HepG2 (cell line): ENCODE measurements at regions not wholly inside any gene's neighbourhood (a gene's known extent, or its start where the extent isn't known, plus 50 kb on each side); places are given as distances from the start of the nearest gene placed in this dataset.

ENCODE experiments used
- ATAC-seq: fragments of 200-7000 bp; cut with Tn5 transposase; 3 replicates; pipeline ENCODE4 v1.9.1; 2020; ENCODE audit warnings: mild to moderate bottlenecking, moderate library complexity
- BruUV-seq: library from RNA; stranded (reverse); fragments of 400-500 nt; replicated peaks from 2 replicates; lab custom pipeline; 2021; lab: Mats Ljungman, UMichigan
- CTCF ChIA-PET: fragments of 300-600 bp; formaldehyde crosslinking; extraction: SDS; loops from one replicate; lab custom pipeline; 2021; ENCODE audit warnings: low total read pairs, inconsistent platforms, low intra/inter-chr PET ratio; lab: Yijun Ruan, JAX
- POLR2A ChIA-PET: fragments of 350-600 bp; sonication (Branson Sonifier 250); formaldehyde crosslinking; loops from one replicate; lab custom pipeline; 2020; ENCODE audit warnings: antibody characterized with exemption, inconsistent platforms; lab: Yijun Ruan, JAX
- DNase-seq: peaks from one replicate; pipeline ENCODE4 v3.0.0-alpha.2; 2015; ENCODE audit warnings: low spot score
- FAIRE-seq: peaks from 3 replicates; lab custom pipeline; 2011; peaks lifted over from hg19 to GRCh38; lab: Jason Lieb, UNC
- H2AFZ ChIP-seq: one replicate; pipeline ENCODE4 v1.6.1; 2011; ENCODE audit warnings: low read length, inconsistent platforms
- H3K27ac ChIP-seq: fragments of 300-600 bp; 3 replicates; pipeline ENCODE4 v1.8.0; 2011; ENCODE audit warnings: mixed run types, mild to moderate bottlenecking, mixed read lengths, low read length, inconsistent platforms; ENCODE audit not compliant: insufficient read depth; ENCODE audit errors: extremely low read length
- H3K27me3 ChIP-seq, 2 experiments: fragments of 200-600 bp in 1 of 2; 2 replicates in 1 of 2; 3 replicates in 1 of 2; pipeline versions ENCODE4 v1.6.0 to v1.8.0; 2011; ENCODE audit warnings: low read length in 2 of 2, mild to moderate bottlenecking in 2 of 2, moderate library complexity in 2 of 2, inconsistent platforms in 1 of 2; ENCODE audit not compliant: insufficient read depth in 2 of 2, control insufficient read depth in 1 of 2
- H3K36me3 ChIP-seq, 2 experiments: fragments of 200-600 bp in 1 of 2; replicated peaks in 1 of 2; 2 replicates in 1 of 2; 3 replicates in 1 of 2; pipeline versions ENCODE4 v1.5.1 to v1.8.0; 2011; ENCODE audit warnings: low read length in 2 of 2, inconsistent platforms in 1 of 2; ENCODE audit not compliant: insufficient read depth in 2 of 2, control insufficient read depth in 1 of 2
- H3K4me1 ChIP-seq: 2 replicates; pipeline ENCODE4 v1.5.1; 2012; ENCODE audit warnings: low read length, inconsistent platforms; ENCODE audit not compliant: insufficient read depth
- H3K4me2 ChIP-seq: 2 replicates; pipeline ENCODE4 v1.6.0; 2011; ENCODE audit warnings: low read depth, low read length, inconsistent platforms
- H3K4me3 ChIP-seq, 3 experiments: fragments of 200-600 bp in 1 of 3; sonication (generic), shearing (Covaris generic) in 1 of 3; replicated peaks in 1 of 3; 2 replicates each; pipeline ENCODE4 v1.5.1; 2011 to 2016; ENCODE audit warnings: low read length in 3 of 3, inconsistent platforms in 2 of 3, low read depth in 2 of 3, mild to moderate bottlenecking in 2 of 3, control low read depth in 1 of 3, mixed read lengths in 1 of 3; ENCODE audit not compliant: insufficient read depth in 1 of 3
- H3K79me2 ChIP-seq: one replicate; pipeline ENCODE4 v1.6.1; 2011; ENCODE audit warnings: low read length, inconsistent platforms; ENCODE audit not compliant: insufficient read depth
- H3K9ac ChIP-seq: 2 replicates; pipeline ENCODE4 v1.6.0; 2011; ENCODE audit warnings: mild to moderate bottlenecking, low read depth, low read length, inconsistent platforms; ENCODE audit not compliant: insufficient read depth
- H3K9me3 ChIP-seq: 2 replicates; pipeline ENCODE4 v1.5.1; 2012; ENCODE audit warnings: mild to moderate bottlenecking, low read length
- H4K20me1 ChIP-seq: 2 replicates; pipeline ENCODE4 v1.6.0; 2011; ENCODE audit warnings: inconsistent platforms, mild to moderate bottlenecking, low read length, moderate library complexity; ENCODE audit not compliant: insufficient read depth
- ELF4 ChIP-seq: sonication (generic); formaldehyde crosslinking; IDR thresholded peaks from 2 replicates; pipeline ENCODE4 v1.5.0; 2020; ENCODE audit warnings: missing genetic modification reagents, mild to moderate bottlenecking, moderate library complexity, borderline replicate concordance
- GFI1 ChIP-seq: sonication (generic); formaldehyde crosslinking; IDR thresholded peaks from 2 replicates; pipeline ENCODE4 v1.5.0; 2020; ENCODE audit warnings: missing genetic modification reagents, mild to moderate bottlenecking, borderline replicate concordance
- YEATS4 ChIP-seq: sonication (generic); formaldehyde crosslinking; IDR thresholded peaks from 2 replicates; pipeline ENCODE4 v1.4.0; 2020; ENCODE audit warnings: missing genetic modification reagents, borderline replicate concordance
- ZBTB21 ChIP-seq: sonication (generic); formaldehyde crosslinking; IDR thresholded peaks from 2 replicates; pipeline ENCODE4 v1.4.0; 2020; ENCODE audit warnings: missing genetic modification reagents
- WGBS: methylation state at CpG from one replicate; pipeline ENCODE4 v1.1.6; 2017; ENCODE audit warnings: low lambda C conversion rate; 5-methylcytosine and 5-hydroxymethylcytosine counted together
- in situ Hi-C: cut with HindIII; loops from 2 replicates; pipeline ENCODE4 v1.10.0; 2017; ENCODE audit warnings: low pct_unique_long_range_greater_than_20kb; ENCODE audit not compliant: extremely low pct_ligation_motif_present
- intact Hi-C: fragments of 100-400 bp; cut with micrococcal nuclease; formaldehyde crosslinking; loops from one replicate; pipeline ENCODE4 v1.10.0; 2022; ENCODE audit not compliant: unreplicated experiment
- TF ChIP-seq, protein P1 (sequence below): sonication (generic); formaldehyde crosslinking; IDR thresholded peaks from 2 replicates; pipeline ENCODE4 v1.8.0; 2022; ENCODE audit warnings: missing genetic modification reagents, mild to moderate bottlenecking, borderline replicate concordance
- TF ChIP-seq, protein P2 (sequence below): sonication (generic); formaldehyde crosslinking; IDR thresholded peaks from 2 replicates; pipeline ENCODE4 v1.8.1; 2023; ENCODE audit warnings: missing genetic modification reagents, inconsistent platforms, borderline replicate concordance
- TF ChIP-seq, protein P3 (sequence below): sonication (generic); formaldehyde crosslinking; IDR thresholded peaks from 2 replicates; pipeline ENCODE4 v1.4.0; 2020; ENCODE audit warnings: mild to moderate bottlenecking, low read depth, missing genetic modification reagents

DNA sequence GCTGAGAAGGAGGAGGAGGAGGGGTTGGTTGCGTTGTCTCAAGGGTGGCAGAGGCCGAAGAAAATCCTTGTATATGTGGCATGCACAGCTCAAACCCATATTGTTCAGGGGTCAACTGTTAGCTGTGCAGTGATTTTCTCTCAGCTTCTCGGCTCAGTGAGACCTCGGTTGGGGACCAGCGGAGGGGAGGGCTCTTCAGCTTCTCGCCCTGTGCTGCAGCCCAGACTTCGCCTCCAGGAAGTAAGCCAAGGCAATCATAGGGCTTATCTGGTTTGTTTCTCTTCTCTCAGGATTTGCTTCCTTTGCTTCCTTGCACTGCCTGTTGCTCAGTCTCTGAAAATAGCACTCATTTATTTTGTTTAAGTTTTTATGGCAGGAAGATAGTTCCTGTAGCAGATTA, 85.5 kb downstream of the SOWAHC start:
- Histone ChIP-seq H4K20me1 (no peaks in the 10 kb centered on the region), H3K9me3 (no peaks in the 10 kb centered on the region), H3K9ac (no peak overlapping the region), H3K4me1 (peaks cover 65% of the 10 kb centered on the region), H3K4me2 (peak overlapping the region; percentile 71), H3K36me3 (no peaks in the 10 kb centered on the region), H3K27me3 (no peaks in the 10 kb centered on the region), H2AFZ (no peak overlapping the region), H3K27ac (no peak overlapping the region), H3K4me3 (no peak overlapping the region), H3K79me2 (no peaks in the 10 kb centered on the region)
- FAIRE-seq: no peak
- TF ChIP-seq, protein P1, sequence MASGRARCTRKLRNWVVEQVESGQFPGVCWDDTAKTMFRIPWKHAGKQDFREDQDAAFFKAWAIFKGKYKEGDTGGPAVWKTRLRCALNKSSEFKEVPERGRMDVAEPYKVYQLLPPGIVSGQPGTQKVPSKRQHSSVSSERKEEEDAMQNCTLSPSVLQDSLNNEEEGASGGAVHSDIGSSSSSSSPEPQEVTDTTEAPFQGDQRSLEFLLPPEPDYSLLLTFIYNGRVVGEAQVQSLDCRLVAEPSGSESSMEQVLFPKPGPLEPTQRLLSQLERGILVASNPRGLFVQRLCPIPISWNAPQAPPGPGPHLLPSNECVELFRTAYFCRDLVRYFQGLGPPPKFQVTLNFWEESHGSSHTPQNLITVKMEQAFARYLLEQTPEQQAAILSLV (CRISPR knock-in tag): no peak
- TF ChIP-seq ZBTB21 (no peak), ELF4 (no peak), GFI1 (CRISPR knock-in tag) (peak; percentile 28; the same call in 1 of the 2 replicates), YEATS4 (CRISPR knock-in tag) (no peak)
- TF ChIP-seq, protein P2, sequence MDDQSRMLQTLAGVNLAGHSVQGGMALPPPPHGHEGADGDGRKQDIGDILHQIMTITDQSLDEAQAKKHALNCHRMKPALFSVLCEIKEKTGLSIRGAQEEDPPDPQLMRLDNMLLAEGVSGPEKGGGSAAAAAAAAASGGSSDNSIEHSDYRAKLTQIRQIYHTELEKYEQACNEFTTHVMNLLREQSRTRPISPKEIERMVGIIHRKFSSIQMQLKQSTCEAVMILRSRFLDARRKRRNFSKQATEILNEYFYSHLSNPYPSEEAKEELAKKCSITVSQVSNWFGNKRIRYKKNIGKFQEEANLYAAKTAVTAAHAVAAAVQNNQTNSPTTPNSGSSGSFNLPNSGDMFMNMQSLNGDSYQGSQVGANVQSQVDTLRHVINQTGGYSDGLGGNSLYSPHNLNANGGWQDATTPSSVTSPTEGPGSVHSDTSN: no peak
- TF ChIP-seq, protein P3, sequence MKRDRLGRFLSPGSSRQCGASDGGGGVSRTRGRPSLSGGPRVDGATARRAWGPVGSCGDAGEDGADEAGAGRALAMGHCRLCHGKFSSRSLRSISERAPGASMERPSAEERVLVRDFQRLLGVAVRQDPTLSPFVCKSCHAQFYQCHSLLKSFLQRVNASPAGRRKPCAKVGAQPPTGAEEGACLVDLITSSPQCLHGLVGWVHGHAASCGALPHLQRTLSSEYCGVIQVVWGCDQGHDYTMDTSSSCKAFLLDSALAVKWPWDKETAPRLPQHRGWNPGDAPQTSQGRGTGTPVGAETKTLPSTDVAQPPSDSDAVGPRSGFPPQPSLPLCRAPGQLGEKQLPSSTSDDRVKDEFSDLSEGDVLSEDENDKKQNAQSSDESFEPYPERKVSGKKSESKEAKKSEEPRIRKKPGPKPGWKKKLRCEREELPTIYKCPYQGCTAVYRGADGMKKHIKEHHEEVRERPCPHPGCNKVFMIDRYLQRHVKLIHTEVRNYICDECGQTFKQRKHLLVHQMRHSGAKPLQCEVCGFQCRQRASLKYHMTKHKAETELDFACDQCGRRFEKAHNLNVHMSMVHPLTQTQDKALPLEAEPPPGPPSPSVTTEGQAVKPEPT (CRISPR knock-in tag): no peak
- BruUV-seq: no TSS peak
- intact Hi-C loops: loop anchor here (1.0 to 2.0 kb wide), 2 partner anchors 15 to 55 kb away; no protein-coding TSS in a partner anchor
- peak; percentile 20; the same call in 2 of the 3 replicates for ATAC-seq
- ChIA-PET POLR2A (interaction anchor here (1.0 to 3.9 kb wide), 6 partner anchors 9 to 85 kb away, joined by 3 to 31 read pairs (median 8); partner anchors contain the start of genes SEPTIN10 and SOWAHC), CTCF (no interaction called here)
- DNase-seq: no peak
- in situ Hi-C loops: no loop called here
- 60% methylated on average over 7 of the region's 7 CpGs for WGBS
